ES-I3 (cell line): ENCODE measurements at regions not wholly inside any gene's neighbourhood (a gene's known extent, or its start where the extent isn't known, plus 50 kb on each side); places are given as distances from the start of the nearest gene placed in this dataset.

Experiments used
- H3K36me3 ChIP-seq: 2 replicates; pipeline ENCODE4 v1.6.1; 2013; ENCODE audit warnings: mild to moderate bottlenecking, low read length, control low read depth, moderate library complexity; ENCODE audit not compliant: insufficient read depth
- H3K4me1 ChIP-seq: 2 replicates; pipeline ENCODE4 v1.6.1; 2013; ENCODE audit warnings: mild to moderate bottlenecking, control low read depth, low read length; ENCODE audit not compliant: insufficient read depth
- H3K9ac ChIP-seq: 2 replicates; pipeline ENCODE4 v1.6.1; 2013; ENCODE audit warnings: low read depth, mild to moderate bottlenecking, low read length, moderate library complexity
- H3K9me3 ChIP-seq: 2 replicates; pipeline ENCODE4 v1.6.1; 2013; ENCODE audit warnings: mild to moderate bottlenecking, low read length, moderate library complexity; ENCODE audit not compliant: control insufficient read depth, insufficient read depth

DNA sequence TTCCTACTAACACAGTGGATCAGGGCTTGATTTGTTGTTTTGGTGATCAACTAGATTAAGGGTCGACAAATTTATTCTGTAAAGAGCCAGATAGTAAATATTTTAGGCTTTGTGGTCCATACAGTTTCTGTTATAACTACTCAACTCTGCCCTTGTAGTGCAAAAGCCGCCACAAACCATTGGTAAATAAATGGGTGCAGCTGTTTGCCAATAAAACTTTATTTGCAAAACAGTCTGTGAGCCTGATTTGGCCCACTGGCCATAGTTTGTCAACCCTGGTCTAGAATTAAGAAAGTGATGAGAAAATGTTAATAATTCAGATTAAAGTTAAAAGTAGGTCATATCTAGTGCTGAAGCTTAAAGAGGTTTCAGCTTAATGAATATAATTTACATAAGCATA, 84.0 kb upstream of the TRIM2 start:
- Histone ChIP-seq H3K36me3 (no peaks in the 10 kb centered on the region), H3K9me3 (no peaks in the 10 kb centered on the region), H3K9ac (no peak overlapping the region), H3K4me1 (peaks cover 5% of the 10 kb centered on the region)

- no peaks in the 10 kb centered on the region for H3K9me3 ChIP-seq
- no peak overlapping the region for H3K9ac ChIP-seq
- peaks cover 16% of the 10 kb centered on the region for H3K4me1 ChIP-seq
- no peaks in the 10 kb centered on the region for H3K36me3 ChIP-seq
Measured at GRCh38 chr4:153122855-153123254, 81.4 kb upstream of the TRIM2 start.

GRCh38 chr4:153126137-153126536, 78.1 kb upstream of the TRIM2 start:
- no peaks in the 10 kb centered on the region for H3K36me3 ChIP-seq
- no peaks in the 10 kb centered on the region for H3K9me3 ChIP-seq
- H3K4me1 ChIP-seq, result peaks cover 16% of the 10 kb centered on the region
- no peak overlapping the region for H3K9ac ChIP-seq

- peaks cover 16% of the 10 kb centered on the region for H3K4me1 ChIP-seq
- no peaks in the 10 kb centered on the region for H3K36me3 ChIP-seq
- H3K9me3 ChIP-seq, result no peaks in the 10 kb centered on the region
- peak overlapping the region; percentile 52 for H3K9ac ChIP-seq
Measured at GRCh38 chr4:153127760-153128494, 76.3 kb upstream of the TRIM2 start.

- Histone ChIP-seq H3K9ac (no peak overlapping the region), H3K4me1 (peaks cover 4% of the 10 kb centered on the region), H3K36me3 (no peaks in the 10 kb centered on the region), H3K9me3 (no peaks in the 10 kb centered on the region)
Measured at GRCh38 chr4:153131596-153131995, 72.6 kb upstream of the TRIM2 start.

- Histone ChIP-seq H3K36me3 (no peaks in the 10 kb centered on the region), H3K9ac (no peak overlapping the region), H3K4me1 (0 out of 2 replicates have a peak, but pooled peaks cover 6% of the 10 kb centered on the region)
Measured at GRCh38 chr4:153137159-153137558, 67.1 kb upstream of the TRIM2 start.

GRCh38 chr4:153137677-153138630, 66.3 kb upstream of the TRIM2 start:
- Histone ChIP-seq H3K36me3 (no peaks in the 10 kb centered on the region), H3K9ac (no peak overlapping the region), H3K9me3 (no peaks in the 10 kb centered on the region), H3K4me1 (0 out of 2 replicates have a peak, but pooled peaks cover 6% of the 10 kb centered on the region)

More at GRCh38 chr4:153137159-153137558, 67.1 kb upstream of the TRIM2 start:
- H3K9me3 ChIP-seq, result no peaks in the 10 kb centered on the region

- peaks cover 12% of the 10 kb centered on the region; the same call in 1 of the 2 replicates for H3K4me1 ChIP-seq
- no peaks in the 10 kb centered on the region for H3K36me3 ChIP-seq
- H3K9ac ChIP-seq, result no peak overlapping the region
- no peaks in the 10 kb centered on the region for H3K9me3 ChIP-seq
Measured at GRCh38 chr4:153138736-153139135, 65.5 kb upstream of the TRIM2 start.

GRCh38 chr4:153140294-153140693, 63.9 kb upstream of the TRIM2 start:
- H3K4me1 ChIP-seq, result peaks cover 17% of the 10 kb centered on the region; the same call in 1 of the 2 replicates
- H3K9me3 ChIP-seq, result no peaks in the 10 kb centered on the region
- H3K36me3 ChIP-seq, result no peaks in the 10 kb centered on the region
- no peak overlapping the region for H3K9ac ChIP-seq

DNA sequence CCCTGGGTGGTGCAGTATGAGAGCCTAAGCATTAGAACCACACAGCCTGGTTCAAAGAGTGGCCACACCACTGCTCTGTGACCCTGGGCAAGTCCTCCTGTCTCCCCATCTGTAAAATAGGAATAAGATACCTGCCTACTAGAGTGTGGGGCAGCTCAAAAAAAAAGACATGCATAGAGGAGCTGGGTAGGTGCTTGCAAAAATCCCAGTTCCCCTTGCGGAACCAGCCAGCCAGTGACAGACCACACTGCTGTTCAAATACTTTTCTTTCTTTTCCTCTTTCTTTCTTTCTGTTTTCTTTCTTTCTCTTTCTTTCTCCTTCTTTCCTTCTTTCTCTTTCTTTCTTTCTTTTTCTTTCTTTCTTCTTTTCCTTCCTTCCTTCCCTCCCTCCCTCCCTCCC, 63.0 kb upstream of the TRIM2 start:
- H3K9me3 ChIP-seq, result no peaks in the 10 kb centered on the region
- no peak overlapping the region for H3K9ac ChIP-seq
- H3K36me3 ChIP-seq, result no peaks in the 10 kb centered on the region
- peaks cover 19% of the 10 kb centered on the region for H3K4me1 ChIP-seq

- no peak overlapping the region for H3K9ac ChIP-seq
- H3K9me3 ChIP-seq, result no peaks in the 10 kb centered on the region
- H3K4me1 ChIP-seq, result peaks cover 24% of the 10 kb centered on the region
- no peaks in the 10 kb centered on the region for H3K36me3 ChIP-seq
Measured at GRCh38 chr4:153142700-153143438, 61.4 kb upstream of the TRIM2 start.

- Histone ChIP-seq H3K36me3 (no peaks in the 10 kb centered on the region), H3K4me1 (peaks cover 24% of the 10 kb centered on the region), H3K9ac (no peak overlapping the region), H3K9me3 (no peaks in the 10 kb centered on the region)
Measured at GRCh38 chr4:153143527-153144348, 60.5 kb upstream of the TRIM2 start.

DNA sequence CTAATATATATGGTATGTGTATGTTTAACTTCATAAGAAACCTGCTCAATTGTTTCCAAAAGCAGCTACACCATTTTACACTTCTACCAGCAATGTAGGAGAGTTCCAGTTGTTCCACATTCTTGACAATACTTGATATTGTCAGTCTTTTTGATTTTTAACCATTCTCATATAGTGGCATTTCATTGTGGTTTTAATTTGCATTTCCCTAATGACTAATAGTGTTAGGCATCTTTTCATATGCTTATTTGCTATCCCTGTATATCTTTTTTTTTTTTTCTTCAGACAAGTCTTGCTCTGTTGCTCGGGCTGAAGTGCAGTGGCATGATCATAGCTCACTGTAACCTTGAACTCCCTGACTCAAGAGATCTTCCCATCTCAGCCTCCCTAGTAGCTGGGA, 58.2 kb upstream of the TRIM2 start:
- H3K4me1 ChIP-seq, result peaks cover 24% of the 10 kb centered on the region
- H3K9me3 ChIP-seq, result no peaks in the 10 kb centered on the region
- H3K36me3 ChIP-seq, result no peaks in the 10 kb centered on the region
- no peak overlapping the region for H3K9ac ChIP-seq
